ENCODE measurements at regions not wholly inside any gene's neighbourhood (a gene's known extent, or its start where the extent isn't known, plus 50 kb on each side); places are given as distances from the start of the nearest gene placed in this dataset.
A peak's percentile ranks its signal among the peaks of the same experiment; 100 is the strongest.

DNA sequence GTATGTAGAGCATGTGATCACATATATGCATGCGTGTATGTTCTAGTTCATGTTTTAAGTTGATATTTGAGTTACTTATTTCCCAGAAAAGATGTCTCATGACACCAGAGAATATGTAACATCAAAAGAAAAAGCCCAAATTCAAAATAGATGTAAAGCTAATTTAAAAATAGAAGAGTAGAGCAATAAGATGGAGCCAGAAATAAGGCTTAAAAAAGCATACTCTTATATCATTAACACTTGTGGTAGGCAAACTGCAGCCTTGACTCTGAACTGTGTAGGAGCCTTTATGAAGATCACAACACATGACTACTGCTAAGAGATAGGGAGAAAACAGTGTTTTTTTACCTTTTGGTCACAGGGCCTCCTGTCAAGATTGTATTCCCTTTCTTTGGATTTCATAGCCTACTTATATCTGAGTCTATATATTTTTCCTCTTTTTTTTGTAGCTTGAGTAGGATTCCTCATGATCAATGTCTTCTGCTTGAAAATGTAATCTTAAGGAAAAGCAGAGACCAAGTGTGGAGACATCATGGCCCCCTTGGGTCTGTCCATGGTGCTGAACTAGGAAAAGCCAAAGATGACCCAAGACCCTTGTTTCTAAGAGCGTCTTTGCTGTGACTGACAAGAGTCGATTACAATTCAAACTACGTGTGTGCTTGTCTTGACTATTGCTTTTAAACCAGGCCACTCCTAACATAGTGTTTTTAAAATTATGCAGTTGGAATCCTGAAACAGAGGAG, 390.4 kb downstream of the SHISA9 start:
- DNase-seq (ENCODE audit: low read depth in 2 of 2): no peak

DNA sequence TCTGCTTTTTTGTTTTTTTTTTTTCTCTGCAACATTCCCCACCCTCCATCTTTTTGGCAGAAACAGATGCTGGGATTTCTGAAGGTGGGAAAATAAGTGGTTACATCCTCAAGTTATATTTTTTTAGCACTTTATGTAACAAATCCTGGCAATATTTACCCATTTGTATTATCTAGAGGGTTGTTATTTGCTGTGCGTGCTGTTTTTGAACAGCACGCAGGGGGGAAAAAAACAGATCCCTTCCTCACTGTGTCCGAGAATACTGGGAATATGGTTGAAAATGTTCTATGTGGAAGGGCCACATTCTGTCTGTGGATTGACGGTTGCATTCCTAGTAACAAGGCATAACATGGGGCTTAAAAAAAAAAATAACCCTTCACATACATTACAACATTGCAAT, 394.8 kb downstream of the SHISA9 start:
- DNase-seq (ENCODE audit: low read depth in 2 of 2): no peak

DNA sequence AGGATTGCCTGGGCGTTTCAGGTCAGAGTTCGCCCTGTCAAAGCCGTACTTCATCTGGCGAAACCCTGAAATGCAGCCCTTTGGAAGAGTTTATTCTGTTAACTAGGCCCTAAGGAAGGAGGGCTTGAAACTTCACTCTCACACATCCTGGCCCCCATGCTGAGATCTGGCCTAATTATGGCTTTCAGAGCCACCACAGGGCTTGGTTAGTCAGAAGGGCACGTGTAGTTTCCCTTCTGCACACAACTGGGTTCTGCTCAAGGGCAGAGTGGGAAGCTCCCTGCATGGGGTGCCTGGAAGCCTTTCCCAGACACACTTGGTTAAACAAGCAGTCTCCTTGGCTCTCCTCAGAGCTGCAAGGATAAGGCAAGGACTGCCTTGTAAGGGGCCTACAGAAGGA, 397.3 kb downstream of the SHISA9 start:
- DNase-seq (ENCODE audit: low read depth in 2 of 2): no peak

DNA sequence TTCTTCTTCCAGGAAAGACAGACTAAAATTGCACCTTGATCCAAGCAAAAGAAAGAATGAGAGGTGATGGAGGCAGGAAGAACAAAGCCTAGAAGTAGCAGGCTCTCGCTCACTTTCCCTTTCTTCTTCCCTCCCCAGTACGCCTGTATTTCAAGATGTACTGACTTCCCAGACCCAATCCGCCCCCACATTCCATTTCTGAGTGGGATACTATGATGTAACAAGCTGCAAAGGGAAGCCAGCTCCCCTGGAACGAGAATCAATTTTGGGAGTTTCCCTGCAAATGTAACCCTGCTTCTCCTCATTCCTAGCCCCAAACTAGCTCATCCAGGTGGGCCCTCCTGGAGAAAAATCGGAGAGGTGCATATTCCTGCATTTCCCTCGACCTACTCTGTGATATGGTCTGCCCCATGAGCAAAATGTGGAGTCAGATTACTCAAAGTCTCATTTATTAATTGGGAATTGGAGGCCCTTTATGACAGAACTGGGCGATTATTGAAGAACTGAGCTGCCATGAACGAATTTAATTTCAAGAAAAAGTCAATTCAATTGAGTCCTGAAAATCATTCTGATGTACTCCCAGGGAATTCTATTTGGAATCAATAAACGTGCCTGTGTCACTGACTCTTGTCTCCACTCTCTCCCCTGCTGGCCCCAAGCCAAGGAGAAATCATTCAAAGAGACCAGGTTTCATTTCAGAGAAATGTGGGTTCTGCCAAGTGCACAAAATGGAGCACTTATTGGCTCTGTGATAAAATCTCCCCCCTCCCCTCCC, 398.9 kb downstream of the SHISA9 start:
- no peak for DNase-seq (ENCODE audit: low read depth in 2 of 2)

DNA sequence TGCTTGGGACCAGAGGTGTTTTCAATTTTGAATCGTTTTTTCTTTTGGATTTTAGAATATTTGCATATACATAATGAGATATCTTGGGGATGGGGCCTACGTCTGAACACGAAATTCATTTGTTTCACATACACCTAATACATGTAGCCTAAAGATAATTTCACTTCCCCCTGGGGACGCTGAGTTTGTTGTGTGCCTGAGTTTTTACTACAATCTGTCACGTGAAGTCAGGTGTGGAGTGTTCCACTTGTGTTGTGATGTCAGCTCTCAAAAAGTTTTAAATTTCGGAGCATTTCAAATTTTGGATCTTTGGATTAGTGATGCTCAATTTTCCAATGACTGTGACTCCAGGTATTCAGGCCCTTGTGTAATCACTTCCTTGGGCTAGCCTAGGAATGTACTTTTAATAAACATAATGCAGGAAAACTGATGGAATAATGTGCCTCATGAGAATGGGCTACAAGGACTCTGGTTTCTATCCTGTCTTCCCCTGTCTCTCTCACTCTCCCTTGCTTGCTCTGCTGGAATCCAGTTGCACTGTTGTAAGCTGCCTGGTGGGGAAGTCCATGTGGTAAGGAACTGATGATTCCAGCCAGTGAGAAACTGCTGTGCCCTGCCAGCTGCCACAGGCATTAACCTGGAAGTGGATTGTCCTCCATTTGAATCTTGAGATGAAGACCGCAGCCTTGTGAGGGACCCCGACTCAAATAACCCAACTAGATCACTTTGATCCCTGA, 403.8 kb downstream of the SHISA9 start:
- DNase-seq (ENCODE audit: low read depth in 2 of 2): no peak

DNA sequence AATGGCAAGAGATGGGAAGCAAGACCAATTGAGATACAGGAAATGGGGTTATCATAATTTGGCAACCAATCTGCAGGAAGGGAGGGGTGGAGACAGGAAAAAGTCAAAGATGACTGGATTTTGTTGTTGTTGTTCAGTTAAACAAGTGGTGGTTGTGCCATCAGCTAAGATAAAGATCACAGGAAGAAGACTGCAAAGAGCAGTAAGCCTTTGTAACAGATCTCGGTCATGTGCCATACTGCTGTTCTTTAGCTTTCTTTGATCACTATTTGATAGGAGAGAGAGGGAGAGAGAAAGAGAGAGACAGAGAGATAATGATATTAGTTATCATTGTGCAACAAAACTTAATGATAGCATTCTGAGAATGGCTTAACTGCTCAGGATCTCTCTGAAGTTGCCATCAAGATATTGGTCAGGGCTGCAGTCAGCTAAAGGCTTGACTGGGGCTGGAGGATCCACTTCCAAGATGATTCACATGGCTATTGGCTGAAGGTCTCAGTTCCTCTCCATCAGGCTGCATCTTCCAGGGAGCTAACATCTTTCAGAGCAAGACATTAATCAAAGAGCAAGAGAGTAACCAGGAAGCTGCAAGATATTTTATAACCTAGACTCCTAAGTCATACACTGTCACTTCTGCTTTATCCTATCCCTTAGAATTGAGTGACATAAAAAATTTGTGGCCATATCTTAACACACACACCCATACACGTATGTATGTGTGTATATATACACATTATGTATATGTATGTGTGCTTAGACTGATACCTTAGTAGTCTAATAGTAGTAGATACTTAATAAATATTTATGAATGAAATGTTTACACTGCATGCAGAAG, 405.0 kb downstream of the SHISA9 start:
- DNase-seq (ENCODE audit: low read depth in 2 of 2): no peak

DNA sequence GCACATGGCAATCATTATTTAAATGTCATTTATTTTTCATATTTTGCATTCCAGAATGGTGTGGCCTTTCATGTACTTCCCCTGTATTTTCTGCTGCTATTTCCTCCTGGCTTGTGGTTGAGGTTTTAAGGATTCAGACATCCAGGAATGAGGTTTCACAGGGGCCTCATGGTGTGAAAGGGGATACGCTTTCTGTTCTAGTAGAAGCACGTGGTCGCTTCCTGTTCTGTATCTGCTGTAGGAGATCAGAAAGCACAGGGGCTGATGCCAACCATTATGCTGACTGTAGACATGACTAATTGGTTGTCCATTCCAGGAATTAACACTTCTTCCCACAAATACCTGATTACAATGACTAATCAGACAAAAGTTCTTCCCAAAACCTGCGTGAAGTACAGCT, 405.9 kb downstream of the SHISA9 start:
- DNase-seq (ENCODE audit: low read depth in 2 of 2): peak; percentile 90 to 91

DNA sequence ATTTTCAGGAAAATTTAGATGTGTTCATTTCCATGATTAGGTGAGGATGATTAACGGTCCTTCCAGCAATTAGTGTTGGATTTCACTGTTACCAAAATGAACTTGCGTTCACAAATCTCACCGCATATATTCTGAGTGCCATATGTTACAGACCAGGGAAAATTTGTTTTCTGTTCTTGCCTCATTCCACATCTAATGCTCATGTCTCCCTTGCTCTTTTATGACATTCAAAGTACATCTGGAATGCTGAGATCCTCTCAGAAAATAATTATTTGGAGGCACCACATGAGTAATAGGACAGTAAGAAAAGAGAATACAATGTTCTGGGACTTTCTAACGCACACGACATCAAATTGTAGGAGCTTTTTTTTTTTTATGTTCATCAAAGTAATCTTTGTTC, 406.5 kb downstream of the SHISA9 start:
- DNase-seq (ENCODE audit: low read depth in 2 of 2): peak; percentile 48 to 51

DNA sequence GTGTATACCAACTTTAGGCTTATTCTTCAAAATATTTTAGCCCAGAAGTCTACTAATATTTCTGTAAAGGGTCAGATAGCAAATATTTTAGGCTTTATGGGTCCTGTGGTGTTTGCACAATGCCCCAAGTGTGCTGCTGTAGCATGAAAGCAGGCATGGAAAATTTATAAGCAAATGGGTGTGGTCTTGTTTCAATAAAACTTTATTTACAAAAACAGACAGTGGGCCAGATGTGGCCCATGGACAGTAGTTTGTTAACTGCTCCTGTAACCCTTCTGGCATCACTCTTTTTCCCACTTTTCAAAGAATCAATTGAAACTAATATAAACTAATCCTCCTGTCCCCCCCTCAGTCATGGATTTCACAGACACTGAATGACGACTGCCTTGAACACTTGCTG, 410.7 kb downstream of the SHISA9 start:
- DNase-seq (ENCODE audit: low read depth in 2 of 2): no peak

DNA sequence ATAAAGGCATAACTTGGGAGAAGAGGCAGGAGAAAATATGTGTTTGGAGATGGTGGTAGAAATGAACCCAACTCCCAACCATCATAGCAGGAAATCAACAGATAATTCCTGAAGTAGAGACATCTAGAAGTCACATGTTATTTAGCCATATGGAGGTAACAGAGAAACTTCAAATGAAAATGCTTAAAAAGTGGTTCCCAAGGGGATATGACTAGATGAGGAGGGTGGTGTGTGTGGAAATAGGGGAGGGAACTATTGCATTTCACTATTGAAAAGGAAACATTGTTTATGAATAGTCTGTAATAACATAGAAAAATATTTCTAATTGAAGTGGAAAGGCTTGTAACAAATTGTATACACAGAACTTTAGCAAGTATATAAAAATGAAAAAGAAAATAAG, 412.0 kb downstream of the SHISA9 start:
- no peak for DNase-seq (ENCODE audit: low read depth in 2 of 2)

DNA sequence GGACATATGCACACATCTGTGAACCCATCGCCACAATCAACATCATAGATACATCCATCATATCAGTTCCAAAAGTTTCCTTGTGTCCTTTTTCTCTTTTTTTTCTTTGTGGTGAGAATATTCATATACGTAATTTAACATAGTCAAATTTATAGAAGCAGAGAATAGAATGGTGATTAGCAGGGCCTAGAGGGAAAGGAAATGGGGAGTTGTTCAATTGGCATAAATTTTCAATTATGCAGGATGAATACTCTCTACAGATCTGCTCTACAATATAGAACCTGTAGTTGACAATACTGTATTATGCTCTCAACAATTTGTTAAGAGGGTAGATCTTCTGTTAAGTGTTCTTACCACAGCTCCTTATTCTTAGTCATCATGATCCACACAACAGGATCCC, 413.2 kb downstream of the SHISA9 start:
- DNase-seq (ENCODE audit: low read depth in 2 of 2): no peak

DNA sequence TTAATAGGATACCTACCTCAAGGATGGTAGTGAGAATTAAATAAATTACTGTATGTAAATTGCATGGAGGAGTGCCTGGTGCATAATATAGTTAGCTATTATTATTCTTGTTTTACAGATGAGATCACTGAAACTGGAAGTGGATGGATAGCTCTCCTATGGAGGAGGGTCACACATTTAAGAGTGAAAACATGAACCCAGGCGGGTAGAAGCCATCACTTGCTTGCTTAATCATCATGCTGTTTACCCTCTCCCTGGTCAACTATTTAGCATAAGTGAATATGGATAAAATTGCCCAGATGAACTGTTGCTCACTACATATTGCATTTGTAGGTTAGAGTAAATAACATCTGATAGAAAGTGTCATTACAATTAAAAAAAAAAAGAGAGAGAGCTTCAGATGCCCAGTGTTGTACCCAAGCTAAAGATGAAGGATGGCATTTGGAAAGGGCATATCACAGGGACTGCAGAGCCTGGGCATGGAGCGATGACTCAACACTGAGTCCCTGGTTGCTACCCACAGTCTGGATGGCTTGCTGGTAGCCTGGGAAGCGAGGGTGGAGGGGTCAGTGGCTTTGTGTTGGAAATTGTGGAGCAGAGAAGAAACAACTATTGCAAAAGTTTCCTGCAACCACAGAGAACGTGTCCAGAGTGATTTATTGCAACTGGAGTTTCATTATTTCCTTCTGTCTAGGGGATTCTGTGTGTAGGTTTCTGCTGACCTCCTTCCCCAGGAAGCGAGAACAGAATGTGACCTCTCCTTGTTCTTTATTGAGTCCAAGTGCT, 414.4 kb downstream of the SHISA9 start:
- DNase-seq (ENCODE audit: low read depth in 2 of 2): peak; percentile 20 to 29

DNA sequence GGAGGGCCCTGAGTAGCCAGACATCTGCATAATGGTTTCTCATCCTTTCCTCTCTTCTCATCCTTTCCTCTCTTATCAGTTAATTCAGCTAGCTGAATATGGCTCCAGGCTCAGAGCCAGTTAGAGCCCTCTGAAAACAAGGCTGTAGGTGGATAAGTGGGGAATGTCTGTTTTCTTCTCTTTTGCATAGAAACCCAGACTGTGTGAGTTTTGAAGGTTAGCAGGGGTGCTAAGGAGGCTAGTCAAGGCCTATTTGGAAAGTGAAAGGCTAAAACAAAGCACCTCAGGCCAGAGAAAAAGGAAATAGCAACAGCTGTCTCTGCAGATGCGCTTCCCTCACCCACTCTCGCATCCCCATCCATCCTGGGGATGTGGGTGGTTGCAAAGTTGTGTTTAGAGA, 420.9 kb downstream of the SHISA9 start:
- DNase-seq (ENCODE audit: low read depth in 2 of 2): no peak

DNA sequence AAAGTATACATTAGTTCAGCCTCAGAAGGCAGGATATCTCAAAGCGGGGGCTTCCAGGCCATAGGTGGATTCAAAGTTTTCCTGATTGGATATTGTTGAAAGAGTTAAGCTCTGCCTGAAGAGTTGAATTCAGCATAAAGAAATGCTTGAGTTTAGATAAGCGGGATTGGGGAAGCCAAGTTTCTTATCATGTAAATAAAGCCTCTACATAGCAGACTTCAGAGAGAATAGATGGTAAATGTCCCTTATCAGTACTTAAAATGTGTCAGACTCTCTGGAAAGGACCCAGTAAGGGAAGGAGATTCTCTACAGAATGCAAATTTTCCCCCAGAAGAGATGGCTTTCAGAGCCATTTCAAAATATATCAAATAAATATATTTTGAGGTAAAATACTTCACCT, 423.5 kb downstream of the SHISA9 start:
- no peak for DNase-seq (ENCODE audit: low read depth in 2 of 2)

DNA sequence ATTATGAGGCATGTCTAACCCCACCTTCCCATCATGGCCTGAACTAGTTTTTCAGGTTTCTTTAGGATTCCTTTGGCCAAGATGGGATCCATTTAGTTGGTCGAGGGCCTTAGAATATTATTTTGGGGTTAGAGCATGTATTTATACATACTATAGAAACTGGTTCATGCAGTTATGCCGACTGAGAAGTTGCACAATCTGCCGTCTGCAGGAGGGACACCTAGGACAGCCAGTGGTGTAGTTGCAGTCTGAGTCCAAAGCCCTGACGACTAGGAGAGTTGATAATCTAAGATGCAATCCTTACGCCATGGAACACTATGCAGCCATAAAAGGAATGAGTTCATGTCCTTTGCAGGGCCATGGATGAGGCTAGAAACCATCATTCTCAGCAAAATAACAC, 424.0 kb downstream of the SHISA9 start:
- DNase-seq (ENCODE audit: low read depth in 2 of 2): no peak

DNA sequence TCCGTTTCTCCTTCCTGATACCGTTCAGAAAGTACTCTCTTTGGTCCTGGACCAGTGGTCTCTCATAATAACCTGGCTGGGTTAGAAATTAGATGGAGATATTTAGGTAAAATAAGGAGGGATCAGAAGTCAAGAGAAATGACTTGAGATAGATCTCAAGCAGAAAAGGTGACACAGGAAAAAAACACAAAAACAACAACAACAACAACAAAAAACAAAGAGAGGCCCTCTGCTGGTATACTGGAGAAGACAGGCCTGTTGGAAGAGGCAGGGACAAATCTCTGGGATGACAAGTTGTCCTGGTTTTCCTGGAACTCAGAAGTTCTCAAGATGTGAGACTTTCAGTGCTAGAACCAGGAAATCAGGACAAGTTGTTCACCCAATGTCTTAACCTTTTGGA, 430.5 kb downstream of the SHISA9 start:
- no peak for DNase-seq (ENCODE audit: low read depth in 2 of 2)

DNA sequence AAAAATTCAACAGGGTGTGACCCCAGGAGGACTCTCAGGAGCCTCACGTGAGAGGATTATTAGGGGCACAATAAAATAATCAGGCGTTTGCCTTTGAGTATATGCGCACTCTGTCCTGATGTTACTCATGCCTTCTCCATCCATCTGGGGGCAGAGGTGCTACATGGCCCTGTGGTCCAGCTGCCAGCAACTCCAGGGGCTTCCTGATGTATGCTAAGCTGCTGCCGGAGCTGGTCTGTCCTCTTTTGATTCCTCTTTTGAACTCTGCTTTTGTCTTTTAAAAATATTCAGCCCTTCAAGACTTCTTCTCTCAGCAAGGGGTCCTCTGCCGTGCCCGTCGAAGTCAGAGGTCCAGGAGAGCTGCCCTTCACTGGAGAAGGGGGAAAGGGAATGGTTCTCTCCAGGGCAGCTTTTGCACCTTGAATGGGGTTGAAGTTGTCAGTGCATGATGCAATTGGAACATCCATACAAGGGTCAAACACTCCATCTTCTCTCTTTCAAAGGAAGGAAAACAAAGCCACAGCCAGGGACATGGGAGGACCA, 431.4 kb downstream of the SHISA9 start:
- no peak for DNase-seq (ENCODE audit: low read depth in 2 of 2)

DNA sequence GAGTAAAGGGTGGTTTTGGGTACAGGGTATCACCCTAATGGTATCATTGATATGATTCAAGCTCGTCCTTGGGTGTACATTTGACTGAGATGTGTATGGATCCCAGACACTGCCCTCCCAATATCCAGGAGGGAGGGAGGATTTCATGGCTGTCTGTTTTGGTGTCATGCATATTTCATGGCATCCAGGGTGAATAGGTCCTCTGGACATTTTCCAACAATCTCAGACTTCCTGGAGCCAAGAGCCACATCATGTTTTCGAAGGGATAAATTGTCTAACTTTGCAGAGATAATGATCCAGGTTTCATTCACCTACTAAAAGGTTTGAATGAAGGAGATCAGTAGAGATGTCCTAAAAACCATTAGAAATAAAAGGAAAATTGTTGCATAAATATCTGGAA, 431.9 kb downstream of the SHISA9 start:
- no peak for DNase-seq (ENCODE audit: low read depth in 2 of 2)

DNA sequence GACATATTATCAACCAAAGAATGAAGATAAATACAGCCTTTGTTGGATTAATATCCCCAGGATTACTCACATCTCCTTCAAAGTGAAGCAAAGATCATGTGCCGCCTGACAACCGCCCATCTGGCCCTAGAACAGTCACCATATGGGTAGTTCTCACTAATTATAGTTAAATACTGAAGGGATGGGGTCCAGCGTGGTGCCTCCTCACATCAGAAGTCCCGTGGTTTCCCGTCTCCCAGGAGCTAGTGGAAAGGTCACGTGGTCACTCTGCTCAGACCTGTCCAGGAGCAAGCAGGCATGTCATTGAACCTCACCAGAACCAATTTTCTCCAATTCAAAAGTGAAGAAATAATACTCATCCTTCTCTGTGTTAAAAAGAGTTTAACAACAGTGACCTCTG, 434.5 kb downstream of the SHISA9 start:
- DNase-seq (ENCODE audit: low read depth in 2 of 2): no peak

DNA sequence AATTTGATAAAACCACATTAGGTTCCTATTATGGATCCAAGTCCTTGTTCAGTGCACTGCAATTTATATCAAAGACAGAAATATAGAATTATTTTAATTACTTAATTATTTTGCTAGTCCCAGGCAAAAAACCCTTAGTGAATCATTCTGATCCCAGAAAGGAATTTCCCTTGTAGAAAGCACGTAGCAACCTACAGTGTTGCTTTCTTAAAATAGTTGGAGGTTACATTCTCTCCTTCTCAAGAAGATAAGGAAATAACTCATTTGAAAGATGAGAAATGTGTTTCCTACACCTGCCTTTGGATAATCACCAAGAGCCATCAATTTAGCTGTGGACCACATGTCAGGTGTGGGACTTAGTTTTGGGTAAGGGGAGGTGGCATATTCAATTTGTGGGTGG, 434.9 kb downstream of the SHISA9 start:
- DNase-seq (ENCODE audit: low read depth in 2 of 2): no peak

All from fibroblast of skin of left biceps (primary cell).